ENCODE measurements at regions not wholly inside any gene's neighbourhood (a gene's known extent, or its start where the extent isn't known, plus 50 kb on each side); places are given as distances from the start of the nearest gene placed in this dataset.
"Not testable (repeated sequence)": the region's sequence is repeated elsewhere in the genome, so short reads cannot be mapped to it uniquely, and the experiment has no call there.

DNA sequence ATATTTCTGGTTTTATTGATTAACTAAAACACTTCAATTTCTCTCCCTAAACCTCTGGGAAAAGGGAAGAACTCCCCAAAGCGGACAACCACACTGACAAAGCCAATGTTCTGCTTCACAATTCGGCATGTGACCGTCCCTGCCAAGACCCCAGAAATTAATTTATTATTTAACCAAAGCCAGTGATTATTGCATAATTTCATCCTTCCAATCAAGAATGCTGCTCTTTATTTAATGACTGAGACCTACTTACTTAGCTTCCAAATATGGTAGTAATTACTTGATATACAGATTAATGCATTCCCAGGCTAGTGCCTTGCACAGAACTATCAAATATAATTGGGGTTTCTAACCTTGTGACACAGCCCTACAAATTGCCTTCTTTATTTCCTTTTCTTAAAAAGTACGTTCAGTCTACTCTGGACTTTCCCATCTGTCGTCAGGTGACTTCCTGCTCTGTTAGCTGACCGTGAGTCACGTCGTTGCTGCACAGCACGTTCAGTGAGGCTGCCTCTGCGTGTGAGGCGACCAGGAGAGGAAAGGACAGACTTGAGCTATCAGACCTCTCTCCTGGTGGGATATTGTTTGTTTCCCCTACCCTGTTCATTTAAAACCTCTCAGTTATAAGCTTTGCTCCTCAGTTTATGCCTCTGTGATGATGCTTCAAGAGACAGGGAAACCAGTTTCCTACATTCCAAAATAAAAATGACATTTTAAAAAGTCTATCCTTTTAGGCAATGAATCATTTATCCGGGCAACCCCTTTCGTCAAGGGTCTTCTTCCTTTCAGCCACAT is 55.7 kb upstream of the TNFAIP3 start:
- no peak for DNase-seq

DNA sequence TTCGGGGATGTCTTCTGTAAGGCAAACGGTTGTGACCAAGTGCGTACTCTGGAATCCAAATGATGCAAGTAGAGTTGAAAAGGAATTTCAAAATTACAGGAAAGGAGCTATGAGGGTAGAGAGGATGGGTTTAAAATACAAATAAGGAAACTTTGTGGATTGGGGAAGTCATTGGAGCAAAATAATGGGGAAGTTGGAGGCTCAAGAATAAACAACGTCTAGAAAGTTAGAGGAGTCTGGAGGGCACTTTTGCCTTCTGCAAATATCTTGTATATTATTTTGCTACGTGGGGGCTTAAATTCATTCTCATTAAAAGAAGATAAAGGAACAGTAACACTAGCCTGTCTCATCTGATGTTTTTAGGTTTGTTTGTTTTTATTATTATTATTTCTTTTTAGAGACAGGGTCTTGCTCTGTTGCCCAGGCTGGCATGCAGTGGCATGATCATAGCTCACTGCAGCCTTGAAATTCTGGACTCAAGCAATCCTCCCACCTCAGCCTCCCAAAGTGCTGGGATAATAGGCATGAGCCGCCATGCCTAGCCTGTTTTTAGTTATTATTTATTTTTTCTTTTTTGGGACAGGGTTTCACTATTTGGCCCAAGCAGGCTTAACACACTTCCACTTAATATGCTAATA is 55.0 kb upstream of the TNFAIP3 start:
- DNase-seq: no peak

DNA sequence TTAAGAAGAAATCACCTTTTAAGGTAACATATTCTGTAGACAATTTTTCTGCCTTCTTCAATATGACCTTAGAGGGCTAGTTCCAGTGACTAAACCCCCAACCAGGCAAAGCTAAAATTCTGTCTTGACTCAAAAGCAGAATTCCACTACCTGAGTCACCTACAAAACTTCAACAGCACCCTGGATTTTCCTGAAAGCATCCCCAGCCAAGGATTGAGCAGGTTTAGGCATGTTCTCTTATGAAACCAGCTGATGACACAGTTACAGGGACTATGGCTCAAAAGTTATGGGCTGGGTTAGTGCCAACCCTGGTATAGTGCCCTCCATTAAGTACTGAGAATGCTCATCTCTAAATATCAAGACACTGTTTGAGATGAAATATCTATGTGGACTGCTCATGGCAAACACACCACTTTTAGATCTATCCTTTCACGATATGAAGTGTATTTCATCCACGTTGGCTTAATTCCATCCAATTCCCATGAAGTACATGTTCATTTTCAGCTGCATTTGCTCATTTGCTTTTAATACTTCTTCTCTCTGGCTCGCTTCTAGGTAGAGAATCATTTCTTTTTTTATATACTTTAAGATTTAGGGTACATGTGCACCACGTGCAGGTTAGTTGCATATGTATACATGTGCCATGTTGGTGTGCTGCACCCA is 53.6 kb upstream of the TNFAIP3 start:
- DNase-seq: no peak

- DNase-seq: not testable (repeated sequence)
Measured at GRCh38 chr6:137814030-137814429, 53.0 kb upstream of the TNFAIP3 start.

- no peak for DNase-seq
Measured at GRCh38 chr6:137815692-137816091, 51.4 kb upstream of the TNFAIP3 start.

- no peak for DNase-seq
Measured at GRCh38 chr6:137816133-137816579, 50.9 kb upstream of the TNFAIP3 start.

GRCh38 chr6:137816688-137817618 is 50.1 kb upstream of the TNFAIP3 start:
- DNase-seq: no peak
